H1 (cell line): ENCODE measurements at regions not wholly inside any gene's neighbourhood (a gene's known extent, or its start where the extent isn't known, plus 50 kb on each side); places are given as distances from the start of the nearest gene placed in this dataset.

Experiments used
- ATF2 ChIP-seq: IDR thresholded peaks from 2 replicates; pipeline ENCODE4 v1.6.1; 2012; ENCODE audit warnings: low read length, inconsistent platforms
- CTCF ChIP-seq, 3 experiments: IDR thresholded peaks; 1 replicate in 2 of 3; 2 replicates in 1 of 3; pipeline versions ENCODE4 v1.5.1 to v1.6.1; 2011; ENCODE audit warnings: low read length in 3 of 3, mild to moderate bottlenecking in 3 of 3, inconsistent platforms in 2 of 3, low read depth in 1 of 3, moderate library complexity in 1 of 3; ENCODE audit not compliant: insufficient read depth in 1 of 3; ENCODE audit errors: control extremely low read depth in 1 of 3
- KDM1A ChIP-seq: fragments of 200-600, 300-600 bp; sonication (generic); IDR thresholded peaks from 2 replicates; pipeline ENCODE4 v1.7.1; 2016; ENCODE audit warnings: mild to moderate bottlenecking, low read length, borderline replicate concordance
- NRF1 ChIP-seq: IDR thresholded peaks from 2 replicates; pipeline ENCODE4 v1.6.1; 2011; ENCODE audit warnings: mild to moderate bottlenecking, low read depth, low read length, improper control_type of control experiment
- POLR2A ChIP-seq, 2 experiments: IDR thresholded peaks; 1 replicate in 1 of 2; 2 replicates in 1 of 2; pipeline ENCODE4 v1.6.1; 2011; ENCODE audit warnings: low read depth in 2 of 2, low read length in 2 of 2, mild to moderate bottlenecking in 2 of 2; ENCODE audit errors: control extremely low read depth in 1 of 2
- RFX5 ChIP-seq: IDR thresholded peaks from 2 replicates; pipeline ENCODE4 v1.6.1; 2011; ENCODE audit warnings: low read depth, low read length, improper control_type of control experiment, borderline replicate concordance
- TF ChIP-seq, protein P1 (sequence below): IDR thresholded peaks from 2 replicates; pipeline ENCODE4 v1.6.1; 2011; ENCODE audit warnings: low read length, improper control_type of control experiment

DNA sequence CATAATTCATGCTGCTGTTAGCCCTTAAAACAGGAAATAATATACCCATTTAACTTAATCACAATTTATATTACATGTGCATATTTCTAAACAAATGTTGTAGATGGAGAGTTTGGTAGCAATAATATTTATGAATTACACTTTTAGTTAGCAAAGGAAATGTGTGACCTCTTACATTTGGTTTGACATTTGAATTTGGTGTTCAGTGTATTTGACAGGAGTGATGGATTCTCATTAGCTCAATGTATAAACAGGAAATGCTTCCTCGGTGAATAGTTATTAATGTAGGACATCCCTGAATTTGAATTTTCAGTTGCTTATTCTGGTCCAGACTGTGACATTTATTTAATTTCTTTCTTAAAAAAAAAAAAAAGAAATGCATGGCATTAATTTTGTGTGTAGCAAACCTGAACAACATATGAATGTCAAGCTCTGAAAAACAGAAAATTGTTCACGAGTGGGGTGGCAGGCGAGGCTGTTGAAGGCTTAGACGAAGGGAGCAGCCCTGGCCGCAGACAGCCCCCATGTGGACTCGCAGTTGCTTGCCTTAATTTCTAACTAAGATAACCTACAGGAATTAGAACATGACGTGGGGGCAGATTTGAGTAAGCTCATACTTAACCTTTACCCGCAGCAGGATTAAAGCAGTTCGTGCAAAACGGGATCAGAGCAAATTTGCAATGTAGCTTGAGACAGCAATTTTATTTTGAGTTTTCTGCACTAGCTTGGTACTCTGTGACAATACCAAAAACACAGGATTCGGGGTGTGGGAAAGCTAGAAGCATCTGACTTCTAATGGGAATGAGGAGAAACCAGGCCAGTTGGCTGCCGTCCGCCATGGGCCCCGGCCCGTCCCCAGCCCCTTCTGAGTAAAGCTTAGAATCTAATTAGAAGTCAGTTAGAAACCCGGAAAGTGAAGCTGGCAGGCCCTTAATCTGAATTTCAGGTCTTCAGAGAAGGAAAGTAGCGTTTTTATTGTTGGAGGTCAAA is 134.3 kb downstream of the MACROH2A1 start:
- TF ChIP-seq KDM1A (no peak), POLR2A (IDR thresholded peaks at IDR 0.05; ENCODE audit: control extremely low read depth in 1 of 2, low read depth in 2 of 2, low read length in 2 of 2) (no peak), ATF2 (no peak), RFX5 (no peak), CTCF (IDR thresholded peaks at IDR 0.05; ENCODE audit: control extremely low read depth in 1 of 3, insufficient read depth in 1 of 3, low read depth in 1 of 3, low read length in 3 of 3) (no peak), NRF1 (no peak)
- TF ChIP-seq, protein P1, sequence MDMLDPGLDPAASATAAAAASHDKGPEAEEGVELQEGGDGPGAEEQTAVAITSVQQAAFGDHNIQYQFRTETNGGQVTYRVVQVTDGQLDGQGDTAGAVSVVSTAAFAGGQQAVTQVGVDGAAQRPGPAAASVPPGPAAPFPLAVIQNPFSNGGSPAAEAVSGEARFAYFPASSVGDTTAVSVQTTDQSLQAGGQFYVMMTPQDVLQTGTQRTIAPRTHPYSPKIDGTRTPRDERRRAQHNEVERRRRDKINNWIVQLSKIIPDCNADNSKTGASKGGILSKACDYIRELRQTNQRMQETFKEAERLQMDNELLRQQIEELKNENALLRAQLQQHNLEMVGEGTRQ, result no peak
